Pulmonary artery endothelial cell (primary cell): ENCODE measurements at regions not wholly inside any gene's neighbourhood (a gene's known extent, or its start where the extent isn't known, plus 50 kb on each side); places are given as distances from the start of the nearest gene placed in this dataset.
"Not testable (repeated sequence)": the region's sequence is repeated elsewhere in the genome, so short reads cannot be mapped to it uniquely, and the experiment has no call there.

Experiments used
- DNase-seq: peaks from one replicate; pipeline ENCODE4 v3.0.0-alpha.2; 2011; ENCODE audit warnings: low read depth, low spot score

DNA sequence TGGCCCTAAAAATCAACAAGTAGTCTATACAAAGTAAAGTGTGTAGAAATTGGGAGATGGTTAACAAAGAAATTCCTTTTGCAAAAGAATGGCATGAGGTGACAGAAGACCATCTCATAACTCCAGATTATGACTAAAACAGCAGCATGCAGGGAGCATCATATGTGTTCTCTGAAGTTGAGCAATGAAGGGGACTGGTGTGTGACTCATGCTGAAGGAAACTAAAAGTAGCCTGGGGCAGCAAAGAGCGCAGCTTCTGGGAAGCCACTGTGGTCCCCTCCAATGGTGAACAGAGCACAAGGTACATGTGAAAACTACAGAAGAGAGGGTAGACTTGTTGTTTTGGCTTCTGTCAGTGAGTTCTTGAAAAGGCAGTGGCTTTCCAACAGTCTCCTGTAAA, 133.4 kb downstream of the MACC1 start:
- DNase-seq: no peak

- no peak for DNase-seq
Observed at GRCh38 chr7:20079080-20079479, 138.1 kb downstream of the MACC1 start.

GRCh38 chr7:20076835-20077234, 140.3 kb downstream of the MACC1 start:
- DNase-seq: no peak

GRCh38 chr7:20075992-20076820, 141.0 kb downstream of the MACC1 start:
- no peak for DNase-seq

GRCh38 chr7:20075440-20075839, 141.7 kb downstream of the MACC1 start:
- DNase-seq: no peak

DNA sequence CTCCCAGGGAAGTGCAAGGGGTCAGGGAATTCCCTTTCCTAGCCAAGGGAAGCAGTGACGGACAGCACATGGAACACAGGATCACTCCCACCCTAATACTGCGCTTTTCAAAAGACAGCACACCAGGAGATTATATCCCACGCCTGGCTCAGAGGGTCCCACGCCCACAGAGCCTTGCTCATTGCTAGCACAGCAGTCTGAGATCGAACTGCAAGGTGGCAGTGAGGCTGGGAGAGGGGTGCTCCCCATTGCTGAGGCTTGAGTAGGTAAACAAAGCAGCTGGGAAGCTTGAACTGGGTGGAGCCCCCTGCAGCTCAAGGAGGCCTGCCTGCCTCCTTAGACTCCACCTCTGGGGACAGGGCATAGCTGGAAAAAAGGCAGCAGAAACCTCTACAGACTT, 149.2 kb downstream of the MACC1 start:
- DNase-seq: not testable (repeated sequence)

- DNase-seq: no peak
Observed at GRCh38 chr7:20064974-20065862, 152.0 kb downstream of the MACC1 start.

DNA sequence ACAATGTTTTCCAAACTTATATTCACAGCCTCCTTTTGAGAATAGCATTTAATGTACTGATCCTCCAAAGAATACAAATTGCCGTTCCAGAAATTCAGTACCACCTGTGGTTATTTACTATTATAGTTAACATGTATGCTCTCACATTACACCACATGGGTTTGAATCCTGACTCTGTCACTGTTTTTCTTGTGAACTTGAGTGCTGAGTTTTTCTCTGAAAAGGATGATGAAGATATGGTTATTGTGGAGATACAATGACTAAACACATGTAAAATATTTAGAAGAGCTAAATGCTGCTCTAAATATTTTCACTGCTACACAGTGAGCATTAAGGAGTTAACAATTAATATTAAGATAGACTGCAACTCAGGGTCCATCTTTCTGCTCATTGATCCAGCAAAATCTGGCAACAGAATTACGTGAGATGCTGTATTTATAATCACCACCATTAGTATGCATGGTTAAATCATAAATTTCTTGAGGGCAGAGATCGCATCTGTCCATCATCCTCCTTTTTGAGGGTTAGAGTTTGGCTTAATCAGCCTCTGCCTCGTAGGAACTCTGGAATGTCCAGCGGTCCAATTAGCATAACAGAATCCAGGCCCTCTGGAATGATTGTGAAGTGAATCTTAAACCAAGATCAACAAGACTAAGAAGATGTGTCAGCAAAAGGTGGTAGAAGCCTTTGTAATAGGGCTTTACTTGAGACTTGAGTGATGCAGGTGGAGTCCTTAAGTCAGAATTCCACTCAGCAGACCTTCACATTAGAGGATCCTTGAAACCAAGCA, 152.8 kb downstream of the MACC1 start:
- DNase-seq: no peak

- no peak for DNase-seq
Observed at GRCh38 chr7:20063644-20064043, 153.5 kb downstream of the MACC1 start.

DNA sequence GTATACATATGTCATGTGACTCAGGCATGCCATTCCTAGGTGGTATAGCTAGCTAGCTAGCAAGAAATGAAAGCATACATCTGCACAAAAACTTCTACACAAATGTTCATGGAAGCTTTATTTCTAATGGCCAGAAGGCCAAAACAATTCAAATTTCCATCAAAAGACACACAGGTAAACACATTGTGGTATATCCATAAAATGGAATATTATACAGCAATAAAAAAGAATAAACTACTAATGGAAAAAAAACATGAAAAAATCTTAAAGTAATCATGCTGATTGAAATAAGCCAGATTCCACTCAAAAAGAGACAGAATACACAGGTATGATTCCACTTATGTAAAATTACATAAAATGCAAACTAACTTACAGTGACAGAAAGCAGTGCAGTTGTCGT, 154.3 kb downstream of the MACC1 start:
- no peak for DNase-seq

DNA sequence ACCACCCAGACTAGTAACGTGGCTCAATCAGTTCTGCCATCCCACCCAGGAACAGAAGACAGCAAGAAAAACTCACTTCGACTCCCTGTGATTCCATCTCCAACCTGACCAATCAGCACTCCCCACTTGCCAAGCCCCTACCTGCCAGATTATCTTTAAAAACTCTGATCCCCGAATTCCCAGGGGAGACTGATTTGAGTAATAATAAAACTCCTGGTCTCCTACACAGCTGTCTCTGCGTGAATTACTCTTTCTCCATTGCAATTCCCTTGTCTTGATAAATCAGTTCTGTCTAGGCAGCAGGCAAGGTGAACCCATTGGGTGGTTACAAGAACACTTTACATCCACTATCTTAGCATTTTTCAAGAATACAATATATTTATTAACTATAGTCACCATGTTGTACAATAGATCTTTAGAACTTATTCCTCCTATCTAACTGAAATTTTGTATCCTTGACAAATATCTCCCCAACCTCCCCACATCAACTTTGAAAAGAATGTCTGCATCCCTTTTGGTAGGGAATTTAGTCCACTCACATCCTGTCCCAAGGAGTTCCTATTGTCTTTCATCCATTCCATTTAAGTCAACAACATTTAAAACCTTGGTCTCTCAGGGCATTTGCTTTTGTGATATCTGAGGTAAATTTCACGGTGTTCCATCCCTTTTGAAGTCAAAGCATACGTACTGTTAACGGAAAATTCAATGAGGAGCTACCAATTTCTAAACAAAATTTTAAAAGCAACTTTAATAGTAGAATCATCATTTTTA, 163.7 kb downstream of the MACC1 start:
- DNase-seq: no peak

DNA sequence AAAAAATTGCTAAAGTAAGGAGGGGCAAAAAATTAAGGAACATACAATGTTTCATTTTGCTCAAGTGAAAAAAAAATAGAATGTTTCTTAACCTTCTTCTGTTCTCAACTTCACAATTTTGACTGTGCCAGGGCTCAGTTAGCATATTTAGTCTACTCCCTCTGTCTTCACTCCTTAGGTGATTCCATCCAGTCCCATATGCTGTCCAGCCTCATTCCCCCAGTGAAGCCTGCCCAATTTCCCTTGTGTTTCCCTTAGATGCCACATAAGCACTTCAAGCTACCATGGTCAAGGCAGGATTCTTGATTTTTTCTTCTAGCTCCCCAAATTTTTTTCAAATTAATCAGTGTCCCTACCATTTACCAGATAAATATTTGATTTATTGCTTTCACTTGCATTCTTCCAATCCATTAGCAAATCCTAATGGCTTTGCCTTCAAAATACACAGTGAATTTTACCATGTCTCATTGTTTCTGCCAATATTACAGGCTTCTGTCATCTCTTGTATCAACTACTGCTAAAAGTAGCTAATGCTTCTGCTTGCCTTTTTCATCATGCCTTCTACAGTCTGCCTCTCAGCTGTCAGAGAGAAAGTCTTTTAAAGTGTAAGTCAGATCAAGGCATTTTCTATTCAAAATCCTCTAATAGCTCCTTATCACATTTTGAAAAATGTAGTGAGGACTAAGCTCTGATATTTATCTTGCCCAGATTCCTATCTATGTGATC, 166.8 kb downstream of the MACC1 start:
- DNase-seq: no peak

- DNase-seq: no peak
Observed at GRCh38 chr7:20038676-20039075, 178.5 kb downstream of the MACC1 start.

DNA sequence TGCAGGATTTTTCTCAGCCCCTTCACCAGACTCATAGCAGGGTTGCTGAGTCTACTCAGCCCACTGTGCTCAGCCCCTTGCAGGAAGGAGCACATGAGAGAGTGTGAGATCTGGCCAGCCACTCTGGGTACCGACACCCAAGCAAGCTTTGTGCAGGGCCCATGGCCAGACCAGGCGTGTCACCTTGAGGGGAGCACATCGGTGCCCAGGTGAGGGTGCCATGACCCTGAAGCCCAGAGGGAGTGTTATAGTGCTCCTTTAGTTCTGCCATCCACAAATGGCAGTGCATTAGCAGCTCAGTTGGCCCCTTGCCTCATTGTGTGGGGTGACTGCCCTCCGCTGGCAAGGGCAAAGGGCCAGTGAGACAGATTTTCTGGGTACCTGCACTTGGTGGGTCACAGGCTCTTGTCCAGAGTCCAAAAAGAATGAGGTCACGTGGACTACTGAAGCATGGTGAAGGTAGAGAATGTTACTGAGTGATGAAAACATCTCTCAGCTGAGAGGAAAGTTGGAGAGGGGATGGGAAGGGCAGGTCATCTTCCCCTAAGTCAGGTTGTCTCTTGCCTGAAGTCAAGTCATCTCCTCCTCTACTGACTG, 181.8 kb downstream of the MACC1 start:
- no peak for DNase-seq

GRCh38 chr7:20033621-20034400, 183.4 kb downstream of the MACC1 start:
- DNase-seq: no peak

- no peak for DNase-seq
Observed at GRCh38 chr7:20032741-20033140, 184.4 kb downstream of the MACC1 start.

DNA sequence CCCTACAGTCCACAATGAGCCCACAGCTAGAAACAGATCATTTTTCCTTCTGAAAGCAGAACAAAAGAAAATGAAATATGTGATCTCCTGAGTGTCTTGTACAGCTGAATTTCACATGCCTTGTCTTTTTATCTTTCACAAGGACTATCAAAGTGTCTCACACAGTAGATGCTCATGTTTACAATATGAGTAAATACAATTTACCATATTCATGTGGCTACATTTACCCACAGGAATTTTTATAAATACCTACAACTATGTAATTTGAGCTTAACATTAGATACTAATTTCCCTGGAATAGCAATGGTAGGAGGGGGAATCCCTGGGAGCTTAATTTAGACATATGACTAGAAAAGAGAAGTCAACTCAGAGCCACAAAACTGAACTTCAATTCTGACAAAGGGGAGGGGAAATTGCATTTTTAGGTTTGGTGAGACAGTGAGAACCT, 186.2 kb downstream of the MACC1 start:
- DNase-seq: no peak

GRCh38 chr7:20030417-20030816, 186.8 kb downstream of the MACC1 start:
- DNase-seq: no peak

DNA sequence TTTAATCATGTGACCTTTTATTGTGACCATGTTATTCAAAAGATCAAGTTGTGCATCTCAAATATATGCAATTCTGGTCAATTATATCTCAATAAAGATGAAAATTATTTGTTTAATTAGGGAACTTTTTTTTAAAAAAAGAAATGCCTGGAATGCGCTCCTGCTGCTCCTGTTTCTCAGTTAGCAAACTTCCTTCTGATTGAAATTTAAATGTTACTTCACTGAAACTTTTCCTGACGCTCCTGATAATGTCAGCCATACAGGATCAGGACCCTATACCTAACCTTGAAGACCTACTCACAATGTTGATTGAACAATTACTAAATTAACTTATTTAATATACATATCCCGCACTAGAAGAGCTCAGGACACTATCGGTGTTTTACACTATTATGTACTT, 190.4 kb downstream of the MACC1 start:
- no peak for DNase-seq
